Activated CD4-positive, alpha-beta T cell treated with anti-CD3 and anti-CD28 coated beads, Interleukin-2, amount 50 U/mL, for 1 hour (primary cell): ENCODE measurements at regions not wholly inside any gene's neighbourhood (a gene's known extent, or its start where the extent isn't known, plus 50 kb on each side); places are given as distances from the start of the nearest gene placed in this dataset.

Source experiments
- DNase-seq: peaks from one replicate; pipeline ENCODE4 v3.0.0-alpha.2; 2020

- no peak for DNase-seq
These were observed 163.3 kb upstream of the RAD23B start for GRCh38 chr9:107119735-107120134.

GRCh38 chr9:107123389-107123788 lies 159.7 kb upstream of the RAD23B start:
- no peak for DNase-seq

- no peak for DNase-seq
These were observed 155.5 kb upstream of the RAD23B start for GRCh38 chr9:107127608-107128007.

GRCh38 chr9:107131108-107131799 lies 151.8 kb upstream of the RAD23B start:
- no peak for DNase-seq

GRCh38 chr9:107136296-107136695 lies 146.8 kb upstream of the RAD23B start:
- no peak for DNase-seq

- no peak for DNase-seq
These were observed 145.4 kb upstream of the RAD23B start for GRCh38 chr9:107137495-107138202.

GRCh38 chr9:107138261-107138992 lies 144.7 kb upstream of the RAD23B start:
- DNase-seq = no peak

- no peak for DNase-seq
These were observed 141.1 kb upstream of the RAD23B start for GRCh38 chr9:107141967-107142366.

- no peak for DNase-seq
These were observed 140.6 kb upstream of the RAD23B start for GRCh38 chr9:107142430-107142829.

- no peak for DNase-seq
These were observed 140.0 kb upstream of the RAD23B start for GRCh38 chr9:107142896-107143603.

GRCh38 chr9:107144475-107144874 lies 138.6 kb upstream of the RAD23B start:
- no peak for DNase-seq

- no peak for DNase-seq
These were observed 135.9 kb upstream of the RAD23B start for GRCh38 chr9:107147134-107147533.

- DNase-seq = no peak
These were observed 134.9 kb upstream of the RAD23B start for GRCh38 chr9:107148216-107148615.

- DNase-seq = no peak
These were observed 133.3 kb upstream of the RAD23B start for GRCh38 chr9:107149756-107150155.

- DNase-seq = no peak
These were observed 129.7 kb upstream of the RAD23B start for GRCh38 chr9:107153336-107153735.

GRCh38 chr9:107154291-107154690 lies 128.8 kb upstream of the RAD23B start:
- no peak for DNase-seq

GRCh38 chr9:107154766-107155165 lies 128.3 kb upstream of the RAD23B start:
- DNase-seq = no peak

- no peak for DNase-seq
These were observed 127.7 kb upstream of the RAD23B start for GRCh38 chr9:107155244-107155817.

- no peak for DNase-seq
These were observed 124.8 kb upstream of the RAD23B start for GRCh38 chr9:107158321-107158720.

GRCh38 chr9:107161338-107161737 lies 121.7 kb upstream of the RAD23B start:
- no peak for DNase-seq

- no peak for DNase-seq
These were observed 119.7 kb upstream of the RAD23B start for GRCh38 chr9:107163370-107163769.

GRCh38 chr9:107169796-107170195 lies 113.3 kb upstream of the RAD23B start:
- DNase-seq = no peak

- no peak for DNase-seq
These were observed 112.3 kb upstream of the RAD23B start for GRCh38 chr9:107170801-107171200.
